ENCODE measurements at regions not wholly inside any gene's neighbourhood (a gene's known extent, or its start where the extent isn't known, plus 50 kb on each side); places are given as distances from the start of the nearest gene placed in this dataset.

GRCh38 chr4:164596927-164597326 is 157.0 kb upstream of the SMIM31 start:
- no peak overlapping the region for H3K4me3 ChIP-seq (ENCODE audit: low read depth in 1 of 3, low read length in 3 of 3)
- H3K27me3 ChIP-seq (ENCODE audit: control insufficient read depth in 4 of 4, insufficient read depth in 4 of 4, low read length in 3 of 4): peaks cover 0 to 3% (median 1%) of the 10 kb centered on the region in 4 donors
- no peak for DNase-seq (ENCODE audit: low spot score)
- WGBS: 36% methylated on average over 1 of the region's 1 CpG
- no peaks in the 10 kb centered on the region for H3K36me3 ChIP-seq (ENCODE audit: control insufficient read depth in 4 of 4, insufficient read depth in 3 of 4, low read depth in 1 of 4, low read length in 3 of 4)
- H3K27ac ChIP-seq (ENCODE audit: low read depth in 1 of 2, low read length in 2 of 2): no peak overlapping the region
- TF ChIP-seq CTCF (IDR thresholded peaks at IDR 0.05; ENCODE audit: low read depth, low read length, missing input control): no peak
- no peak for TF ChIP-seq REST (IDR thresholded peaks at IDR 0.05)
- TF ChIP-seq RXRA (IDR thresholded peaks at IDR 0.05): no peak
- no peak for TF ChIP-seq RAD21 (IDR thresholded peaks at IDR 0.05)
- no peak for TF ChIP-seq MAX (IDR thresholded peaks at IDR 0.05)
- TF ChIP-seq GABPA (IDR thresholded peaks at IDR 0.05 in 1 of 2, conservative IDR thresholded peaks at IDR 0.05 in 1 of 2): no peak
- TF ChIP-seq HNF4G (IDR thresholded peaks at IDR 0.05): no peak
- no peak for TF ChIP-seq HNF4A (conservative IDR thresholded peaks at IDR 0.05)
- no peak for TF ChIP-seq FOXA1 (IDR thresholded peaks at IDR 0.05)
- TF ChIP-seq JUND (IDR thresholded peaks at IDR 0.05): no peak
- no peak for TF ChIP-seq SP1 (IDR thresholded peaks at IDR 0.05)
- TF ChIP-seq NR2F2 (IDR thresholded peaks at IDR 0.05): no peak
- no peak overlapping the region for H3K9ac ChIP-seq (ENCODE audit: low read depth in 1 of 2, low read length in 2 of 2)
- peaks cover 0 to 7% (median 2%) of the 10 kb centered on the region in 4 donors for H3K9me3 ChIP-seq (ENCODE audit: control insufficient read depth in 4 of 4, low read length in 3 of 4)
- no peaks in the 10 kb centered on the region for H3K4me1 ChIP-seq (ENCODE audit: control insufficient read depth in 4 of 4, insufficient read depth in 4 of 4, low read length in 3 of 4)

DNA sequence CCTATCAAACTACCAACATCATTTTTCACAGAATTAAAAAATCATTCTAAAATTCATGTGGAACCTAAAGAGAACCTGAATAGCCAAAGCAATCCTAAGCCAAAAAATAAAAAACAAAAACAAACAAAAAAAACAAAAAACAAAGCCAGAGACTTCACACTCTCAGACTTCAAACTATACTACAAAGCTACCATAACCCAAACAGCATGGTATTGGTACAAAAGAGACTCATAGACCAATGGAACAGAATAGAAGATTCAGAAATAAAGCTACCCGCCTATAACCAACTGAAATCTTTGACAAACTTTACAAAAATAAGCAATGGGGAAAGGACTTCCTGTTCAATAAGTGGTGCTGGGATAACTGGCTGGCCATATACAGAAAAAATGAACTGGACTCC is 152.3 kb upstream of the SMIM31 start:
- H3K4me1 ChIP-seq (ENCODE audit: control insufficient read depth in 4 of 4, insufficient read depth in 4 of 4, low read length in 3 of 4): no peaks in the 10 kb centered on the region
- WGBS: 30% methylated on average over 1 of the region's 1 CpG
- peaks cover 0 to 3% (median 0%) of the 10 kb centered on the region in 4 donors for H3K27me3 ChIP-seq (ENCODE audit: control insufficient read depth in 4 of 4, insufficient read depth in 4 of 4, low read length in 3 of 4)
- H3K36me3 ChIP-seq (ENCODE audit: control insufficient read depth in 4 of 4, insufficient read depth in 3 of 4, low read depth in 1 of 4, low read length in 3 of 4): no peaks in the 10 kb centered on the region
- no peak overlapping the region for H3K4me3 ChIP-seq (ENCODE audit: low read depth in 1 of 3, low read length in 3 of 3)
- no peak for DNase-seq (ENCODE audit: low spot score)
- H3K9ac ChIP-seq (ENCODE audit: low read depth in 1 of 2, low read length in 2 of 2): no peak overlapping the region
- peaks cover 0 to 7% (median 2%) of the 10 kb centered on the region in 4 donors for H3K9me3 ChIP-seq (ENCODE audit: control insufficient read depth in 4 of 4, low read length in 3 of 4)
- H3K27ac ChIP-seq (ENCODE audit: low read depth in 1 of 2, low read length in 2 of 2): no peak overlapping the region
- no peak for TF ChIP-seq GABPA (IDR thresholded peaks at IDR 0.05 in 1 of 2, conservative IDR thresholded peaks at IDR 0.05 in 1 of 2)
- no peak for TF ChIP-seq REST (IDR thresholded peaks at IDR 0.05)
- TF ChIP-seq YY1 (IDR thresholded peaks at IDR 0.05): no peak
- TF ChIP-seq EGR1 (IDR thresholded peaks at IDR 0.05; ENCODE audit: low read depth in 2 of 2): no peak
- TF ChIP-seq SP1 (IDR thresholded peaks at IDR 0.05): no peak
- TF ChIP-seq, protein P1, sequence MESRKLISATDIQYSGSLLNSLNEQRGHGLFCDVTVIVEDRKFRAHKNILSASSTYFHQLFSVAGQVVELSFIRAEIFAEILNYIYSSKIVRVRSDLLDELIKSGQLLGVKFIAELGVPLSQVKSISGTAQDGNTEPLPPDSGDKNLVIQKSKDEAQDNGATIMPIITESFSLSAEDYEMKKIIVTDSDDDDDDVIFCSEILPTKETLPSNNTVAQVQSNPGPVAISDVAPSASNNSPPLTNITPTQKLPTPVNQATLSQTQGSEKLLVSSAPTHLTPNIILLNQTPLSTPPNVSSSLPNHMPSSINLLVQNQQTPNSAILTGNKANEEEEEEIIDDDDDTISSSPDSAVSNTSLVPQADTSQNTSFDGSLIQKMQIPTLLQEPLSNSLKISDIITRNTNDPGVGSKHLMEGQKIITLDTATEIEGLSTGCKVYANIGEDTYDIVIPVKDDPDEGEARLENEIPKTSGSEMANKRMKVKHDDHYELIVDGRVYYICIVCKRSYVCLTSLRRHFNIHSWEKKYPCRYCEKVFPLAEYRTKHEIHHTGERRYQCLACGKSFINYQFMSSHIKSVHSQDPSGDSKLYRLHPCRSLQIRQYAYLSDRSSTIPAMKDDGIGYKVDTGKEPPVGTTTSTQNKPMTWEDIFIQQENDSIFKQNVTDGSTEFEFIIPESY (IDR thresholded peaks at IDR 0.05): no peak
- TF ChIP-seq FOXA2 (IDR thresholded peaks at IDR 0.05): no peak
- TF ChIP-seq, protein P2, sequence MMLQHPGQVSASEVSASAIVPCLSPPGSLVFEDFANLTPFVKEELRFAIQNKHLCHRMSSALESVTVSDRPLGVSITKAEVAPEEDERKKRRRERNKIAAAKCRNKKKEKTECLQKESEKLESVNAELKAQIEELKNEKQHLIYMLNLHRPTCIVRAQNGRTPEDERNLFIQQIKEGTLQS (IDR thresholded peaks at IDR 0.05): no peak
- TF ChIP-seq RXRA (IDR thresholded peaks at IDR 0.05): no peak
- TF ChIP-seq TAF1 (conservative IDR thresholded peaks at IDR 0.05): no peak
- TF ChIP-seq HNF4G (IDR thresholded peaks at IDR 0.05): no peak
- TF ChIP-seq RAD21 (IDR thresholded peaks at IDR 0.05): no peak
- TF ChIP-seq MAX (IDR thresholded peaks at IDR 0.05): no peak
- no peak for TF ChIP-seq NR2F2 (IDR thresholded peaks at IDR 0.05)
- TF ChIP-seq FOXA1 (IDR thresholded peaks at IDR 0.05): no peak
- TF ChIP-seq CTCF (IDR thresholded peaks at IDR 0.05; ENCODE audit: low read depth, low read length, missing input control): no peak

All from liver (tissue), 8 donors.